ENCODE measurements at regions not wholly inside any gene's neighbourhood (a gene's known extent, or its start where the extent isn't known, plus 50 kb on each side); places are given as distances from the start of the nearest gene placed in this dataset.

- TF ChIP-seq CTCF (conservative IDR thresholded peaks at IDR 0.05; ENCODE audit: low read depth in 2 of 2) (no peak), EZH2phosphoT487 (IDR thresholded peaks at IDR 0.05; ENCODE audit: unreplicated experiment) (no peak), ZNF114 (CRISPR knock-in tag; IDR thresholded peaks at IDR 0.05) (no peak), STAT1 (IDR thresholded peaks at IDR 0.05; ENCODE audit: unreplicated experiment) (no peak), CREB1 (CRISPR knock-in tag; IDR thresholded peaks at IDR 0.05; ENCODE audit: low read depth) (no peak), ZNF462 (CRISPR knock-in tag; IDR thresholded peaks at IDR 0.05) (no peak)
Measured at GRCh38 chr3:148585671-148586379, 111.9 kb upstream of the AGTR1 start (continued).

- H3K4me2 ChIP-seq: no peak overlapping the region
- Mint-ChIP-seq H3K4me3 (no peak overlapping the region), H3K9me3 (no peaks in the 10 kb centered on the region), H3K4me1 (no peaks in the 10 kb centered on the region), H3K27me3 (ENCODE audit: insufficient read depth, low read depth, poor library complexity) (no peaks in the 10 kb centered on the region), H3K36me3 (ENCODE audit: low read depth) (no peaks in the 10 kb centered on the region), H3K27ac (no peak overlapping the region)
- H3K27me3 ChIP-seq (ENCODE audit: insufficient read depth): no peaks in the 10 kb centered on the region
- ATAC-seq (no peak), DNase-seq (ENCODE audit: low spot score) (no peak)
- H3K9me2 ChIP-seq (ENCODE audit: insufficient read depth): no peaks in the 10 kb centered on the region
- no peaks in the 10 kb centered on the region for H3K36me3 ChIP-seq (ENCODE audit: insufficient read depth)
- no peaks in the 10 kb centered on the region for H3K4me1 ChIP-seq (ENCODE audit: insufficient read depth)
- H3K79me2 ChIP-seq (replicated peaks; ENCODE audit: insufficient read depth): no peaks in the 10 kb centered on the region
- no peaks in the 10 kb centered on the region for H4K20me1 ChIP-seq (replicated peaks; ENCODE audit: insufficient read depth)
- no peak for TF ChIP-seq EZH2 (IDR thresholded peaks at IDR 0.05; ENCODE audit: low read depth, unreplicated experiment)
- H3K27ac ChIP-seq (ENCODE audit: low read depth): no peak overlapping the region
- no peak overlapping the region for H2AFZ ChIP-seq
- no peaks in the 10 kb centered on the region for H3F3A ChIP-seq (replicated peaks; ENCODE audit: low read depth)
- no peak overlapping the region for H3K4me3 ChIP-seq
Measured at GRCh38 chr3:148588291-148588690, 109.4 kb upstream of the AGTR1 start.

All from GM23338 (cell line).